ENCODE measurements at regions not wholly inside any gene's neighbourhood (a gene's known extent, or its start where the extent isn't known, plus 50 kb on each side); places are given as distances from the start of the nearest gene placed in this dataset.
A peak's percentile ranks its signal among the peaks of the same experiment; 100 is the strongest.

GRCh38 chr6:54729716-54730115, 116.9 kb upstream of the FAM83B start:
- TF ChIP-seq GATA1 (IDR thresholded peaks at IDR 0.05; ENCODE audit: low read depth, low read length): no peak
- TF ChIP-seq POLR2A (IDR thresholded peaks at IDR 0.05; ENCODE audit: low read length): no peak
- DNase-seq: no peak

GRCh38 chr6:54730767-54731630, 115.6 kb upstream of the FAM83B start:
- TF ChIP-seq POLR2A (IDR thresholded peaks at IDR 0.05; ENCODE audit: low read length): no peak
- TF ChIP-seq GATA1 (IDR thresholded peaks at IDR 0.05; ENCODE audit: low read depth, low read length): no peak
- no peak for DNase-seq

DNA sequence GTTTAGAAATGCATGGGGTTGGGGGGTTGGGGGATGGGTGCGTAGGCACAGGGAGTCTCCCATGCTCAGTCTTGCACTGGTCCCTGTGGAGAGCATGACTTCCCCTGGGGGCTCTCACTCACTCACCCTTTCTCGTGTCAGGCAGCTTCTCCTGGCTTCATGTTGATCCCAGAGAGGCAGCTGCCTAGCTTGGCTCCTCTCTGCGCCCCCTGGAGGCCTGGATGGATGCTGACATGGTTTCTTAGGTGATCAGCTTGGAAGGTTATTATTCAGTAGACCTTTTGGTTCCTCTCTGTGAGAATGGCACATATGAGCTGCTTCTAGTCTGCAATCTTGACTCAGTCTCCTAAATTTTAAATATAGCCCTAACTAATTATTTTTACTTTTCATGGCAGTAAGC, 109.3 kb upstream of the FAM83B start:
- TF ChIP-seq GATA1 (IDR thresholded peaks at IDR 0.05; ENCODE audit: low read depth, low read length) (no peak), POLR2A (IDR thresholded peaks at IDR 0.05; ENCODE audit: low read length) (no peak)
- peak; percentile 1 to 21 for DNase-seq

DNA sequence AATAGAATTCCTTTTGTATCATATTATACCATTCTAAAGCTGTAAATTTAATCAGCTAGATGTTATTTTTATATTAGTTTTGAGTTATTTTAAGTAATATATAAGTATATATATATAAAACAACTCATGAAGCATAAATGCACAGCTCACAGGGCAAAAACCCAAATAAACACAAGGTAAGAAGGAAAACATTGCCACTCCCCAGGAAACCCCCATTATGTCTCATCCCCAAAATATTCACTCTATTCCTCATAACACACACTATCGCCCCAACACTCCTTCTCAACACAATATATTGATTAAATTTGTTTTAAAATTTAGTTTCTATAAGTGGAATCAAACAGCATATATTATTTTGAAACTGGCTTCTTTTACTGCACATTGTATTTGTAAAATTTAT, 98.6 kb upstream of the FAM83B start:
- TF ChIP-seq POLR2A (IDR thresholded peaks at IDR 0.05; ENCODE audit: low read length) (no peak), GATA1 (IDR thresholded peaks at IDR 0.05; ENCODE audit: low read depth, low read length) (no peak)
- DNase-seq: no peak

GRCh38 chr6:54754406-54754805, 92.2 kb upstream of the FAM83B start:
- TF ChIP-seq GATA1 (IDR thresholded peaks at IDR 0.05; ENCODE audit: low read depth, low read length) (no peak), POLR2A (IDR thresholded peaks at IDR 0.05; ENCODE audit: low read length) (no peak)
- no peak for DNase-seq

- TF ChIP-seq GATA1 (IDR thresholded peaks at IDR 0.05; ENCODE audit: low read depth, low read length) (no peak), POLR2A (IDR thresholded peaks at IDR 0.05; ENCODE audit: low read length) (no peak)
- DNase-seq: no peak
Measured at GRCh38 chr6:54758340-54758739, 88.2 kb upstream of the FAM83B start.

DNA sequence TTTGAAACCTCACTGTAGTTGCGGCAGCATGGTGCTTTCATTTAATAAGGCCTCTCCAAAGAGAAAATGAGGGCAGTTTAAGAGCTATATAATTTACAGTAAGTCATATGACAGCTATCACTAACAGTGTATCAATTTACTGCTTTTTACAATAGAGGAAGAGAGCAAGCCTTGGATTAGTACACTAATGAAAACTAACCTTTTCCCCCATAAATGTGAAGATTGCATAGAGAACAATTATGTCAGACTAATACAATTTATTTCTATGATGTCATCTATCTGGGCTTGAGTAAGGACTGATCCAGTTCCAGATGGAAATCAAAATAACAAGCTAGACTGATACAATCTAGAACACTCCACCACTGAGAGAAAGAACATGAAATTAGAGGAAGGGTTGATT, 78.1 kb upstream of the FAM83B start:
- no peak for DNase-seq
- TF ChIP-seq POLR2A (IDR thresholded peaks at IDR 0.05; ENCODE audit: low read length): no peak
- TF ChIP-seq GATA1 (IDR thresholded peaks at IDR 0.05; ENCODE audit: low read depth, low read length): no peak

DNA sequence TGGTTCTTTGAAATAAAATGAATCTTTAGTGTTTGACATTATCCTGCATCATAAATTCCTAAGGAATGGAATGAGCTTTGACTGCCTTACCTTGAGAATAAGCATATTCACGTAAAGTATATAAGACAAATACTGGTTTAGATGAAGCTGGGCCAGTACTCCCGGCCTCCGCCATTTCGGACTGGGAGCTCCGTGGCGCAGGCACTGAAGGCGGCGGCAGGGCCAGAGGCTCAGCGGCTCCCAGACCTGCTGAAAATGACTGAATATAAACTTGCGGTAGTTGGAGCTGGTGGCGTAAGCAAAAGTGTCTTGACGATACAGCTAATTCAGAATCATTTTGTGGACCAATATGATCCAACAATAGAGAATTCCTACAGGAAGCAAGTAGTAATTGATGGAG, 76.2 kb upstream of the FAM83B start:
- DNase-seq: no peak
- TF ChIP-seq GATA1 (IDR thresholded peaks at IDR 0.05; ENCODE audit: low read depth, low read length) (no peak), POLR2A (IDR thresholded peaks at IDR 0.05; ENCODE audit: low read length) (no peak)

DNA sequence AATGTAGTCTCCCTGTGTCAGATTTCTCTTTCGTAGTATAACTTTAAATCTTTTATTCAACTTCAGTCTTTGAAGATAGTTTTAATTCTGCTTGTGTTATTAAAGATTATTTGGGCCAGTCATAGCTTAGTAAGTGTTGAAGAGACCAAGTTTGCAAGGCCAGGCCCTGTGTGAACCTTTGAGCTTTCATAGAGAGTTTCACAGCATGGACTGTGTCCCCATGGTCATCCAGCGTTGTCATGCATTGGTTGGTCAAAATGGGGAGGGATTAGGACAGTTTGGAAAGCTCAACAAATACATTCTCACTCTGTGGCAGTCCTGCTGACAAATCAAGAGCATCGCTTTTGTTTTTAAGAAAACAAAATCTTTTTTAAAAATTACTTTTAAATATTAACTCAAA, 74.6 kb upstream of the FAM83B start:
- no peak for DNase-seq
- TF ChIP-seq GATA1 (IDR thresholded peaks at IDR 0.05; ENCODE audit: low read depth, low read length): no peak
- TF ChIP-seq POLR2A (IDR thresholded peaks at IDR 0.05; ENCODE audit: low read length): no peak

DNA sequence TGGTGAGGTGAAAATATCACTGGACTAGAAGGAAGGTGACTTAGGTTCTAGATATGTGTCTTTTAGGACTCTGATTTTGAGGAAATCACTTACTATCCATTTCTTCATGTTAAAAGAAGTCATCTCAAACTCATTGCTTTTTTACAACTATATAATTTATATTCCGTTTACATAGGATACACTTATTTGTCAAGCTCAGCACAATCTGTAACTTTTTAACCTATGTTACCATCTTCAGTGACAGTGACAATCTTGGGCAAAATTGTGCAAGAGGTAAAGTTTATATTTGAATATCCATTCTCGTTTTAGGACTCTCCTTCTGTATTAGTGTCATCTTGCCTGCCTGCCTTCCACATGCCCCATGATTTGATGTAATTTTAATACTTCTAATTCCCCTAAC, 74.0 kb upstream of the FAM83B start:
- TF ChIP-seq GATA1 (IDR thresholded peaks at IDR 0.05; ENCODE audit: low read depth, low read length) (no peak), POLR2A (IDR thresholded peaks at IDR 0.05; ENCODE audit: low read length) (no peak)
- no peak for DNase-seq

GRCh38 chr6:54775576-54775975, 71.0 kb upstream of the FAM83B start:
- DNase-seq: no peak
- TF ChIP-seq GATA1 (IDR thresholded peaks at IDR 0.05; ENCODE audit: low read depth, low read length) (no peak), POLR2A (IDR thresholded peaks at IDR 0.05; ENCODE audit: low read length) (no peak)

DNA sequence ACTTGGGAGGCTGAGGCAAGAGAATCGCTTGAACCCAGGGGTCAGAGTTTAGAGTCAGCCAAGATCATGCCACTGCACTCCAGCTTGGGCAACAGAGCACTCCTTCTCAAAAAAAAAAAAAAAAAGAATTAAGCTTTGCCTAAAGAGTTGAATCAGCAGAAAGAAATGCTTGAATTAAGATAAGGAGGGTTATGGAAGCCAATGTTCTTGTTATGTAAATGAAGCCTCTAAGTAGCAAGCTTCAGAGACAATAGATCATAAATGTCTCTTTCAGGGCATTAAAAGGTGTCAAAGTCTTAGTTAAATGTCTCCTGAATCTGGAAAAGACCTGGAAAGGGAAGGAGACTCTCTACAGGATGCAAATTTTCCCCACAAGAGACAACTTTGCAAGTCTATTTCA, 69.7 kb upstream of the FAM83B start:
- TF ChIP-seq POLR2A (IDR thresholded peaks at IDR 0.05; ENCODE audit: low read length) (no peak), GATA1 (IDR thresholded peaks at IDR 0.05; ENCODE audit: low read depth, low read length) (no peak)
- DNase-seq: no peak

- no peak for TF ChIP-seq POLR2A (IDR thresholded peaks at IDR 0.05; ENCODE audit: low read length)
- no peak for TF ChIP-seq GATA1 (IDR thresholded peaks at IDR 0.05; ENCODE audit: low read depth, low read length)
- no peak for DNase-seq
Measured at GRCh38 chr6:54778731-54779130, 67.8 kb upstream of the FAM83B start.

DNA sequence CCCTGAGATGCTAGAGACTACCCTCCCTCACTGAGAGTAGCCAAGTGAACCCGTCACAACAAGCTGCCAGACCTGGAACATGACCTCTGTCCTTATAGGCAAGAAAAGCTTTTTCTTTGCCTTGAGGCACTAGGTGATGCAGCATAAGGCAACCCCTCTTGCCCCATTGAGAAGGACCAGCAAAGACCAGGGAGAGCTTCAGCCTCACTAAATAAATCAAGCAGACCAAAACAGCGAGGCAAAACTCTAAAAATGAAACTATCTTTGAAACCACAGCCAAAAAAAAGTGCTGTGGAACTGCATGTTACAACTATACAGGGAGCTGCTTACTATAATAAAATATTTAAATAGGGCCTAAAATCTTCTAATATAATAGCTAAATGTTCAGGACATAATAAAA, 62.6 kb upstream of the FAM83B start:
- DNase-seq: no peak
- no peak for TF ChIP-seq GATA1 (IDR thresholded peaks at IDR 0.05; ENCODE audit: low read depth, low read length)
- TF ChIP-seq POLR2A (IDR thresholded peaks at IDR 0.05; ENCODE audit: low read length): no peak

DNA sequence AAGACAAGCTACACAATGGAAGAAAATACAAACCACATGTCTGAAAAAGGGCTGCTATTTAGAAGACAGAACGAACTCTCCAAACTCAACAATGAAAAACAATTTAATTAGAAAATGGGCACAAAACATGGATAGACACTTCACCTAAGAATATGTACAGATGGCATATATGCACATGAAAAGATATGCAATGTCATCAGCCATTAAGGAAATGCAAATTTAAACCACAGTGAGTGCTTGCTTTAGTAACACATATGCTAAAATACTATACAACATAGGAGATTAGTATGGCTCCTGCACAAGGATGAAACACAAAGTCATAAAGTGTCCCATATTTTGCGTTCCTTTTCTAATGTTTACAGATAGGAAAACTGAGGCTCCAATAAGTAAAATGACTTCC, 60.4 kb upstream of the FAM83B start:
- no peak for DNase-seq
- TF ChIP-seq GATA1 (IDR thresholded peaks at IDR 0.05; ENCODE audit: low read depth, low read length) (no peak), POLR2A (IDR thresholded peaks at IDR 0.05; ENCODE audit: low read length) (no peak)

Measured in erythroblast (primary cell).